Sciatic nerve (tissue), 2 donors: ENCODE measurements at regions not wholly inside any gene's neighbourhood (a gene's known extent, or its start where the extent isn't known, plus 50 kb on each side); places are given as distances from the start of the nearest gene placed in this dataset.
"Not testable (repeated sequence)": the region's sequence is repeated elsewhere in the genome, so short reads cannot be mapped to it uniquely, and the experiment has no call there.

Experiments used
- ATAC-seq: fragments of 200-7000 bp; cut with Tn5 transposase; one replicate; pipeline ENCODE4 v1.9.1; 2020; ENCODE audit warnings: mild to moderate bottlenecking, moderate library complexity
- DNase-seq: peaks from one replicate; pipeline ENCODE4 v3.0.0-alpha.2; 2020; ENCODE audit warnings: low spot score
- intact Hi-C: fragments of 100-400 bp; cut with DNase I; formaldehyde crosslinking; loops from one replicate; pipeline ENCODE4 v1.14.2; 2022
- donor health status: DM: no; HTN: no; CAD: no.
- donor health status: DM: no; HTN: no; CAD: no.

- ATAC-seq (no peak), DNase-seq (no peak)
- intact Hi-C loops = loop anchor here (5.0 kb wide), 2 partner anchors 767 to 1097 kb away; no protein-coding TSS in a partner anchor
These were observed 225.9 kb upstream of the GOT2 start for GRCh38 chr16:58960034-58960433.

GRCh38 chr16:58958749-58959148, 224.6 kb upstream of the GOT2 start:
- no peak for DNase-seq
- no peak for ATAC-seq
- intact Hi-C loops = no loop called here

GRCh38 chr16:58948244-58948643, 214.1 kb upstream of the GOT2 start:
- intact Hi-C loops = no loop called here
- DNase-seq (no peak), ATAC-seq (no peak)

- DNase-seq (no peak), ATAC-seq (no peak)
- intact Hi-C loops = no loop called here
These were observed 206.5 kb upstream of the GOT2 start for GRCh38 chr16:58940609-58941008.

- intact Hi-C loops = no loop called here
- ATAC-seq (no peak), DNase-seq (no peak)
These were observed 204.7 kb upstream of the GOT2 start for GRCh38 chr16:58938811-58939210.

GRCh38 chr16:58937661-58938060, 203.5 kb upstream of the GOT2 start:
- ATAC-seq (no peak), DNase-seq (no peak)
- intact Hi-C loops = no loop called here

- intact Hi-C loops = no loop called here
- ATAC-seq (no peak), DNase-seq (no peak)
These were observed 199.1 kb upstream of the GOT2 start for GRCh38 chr16:58933186-58933585.

GRCh38 chr16:58931436-58931835, 197.3 kb upstream of the GOT2 start:
- DNase-seq (no peak), ATAC-seq (no peak)
- intact Hi-C loops = no loop called here

GRCh38 chr16:58923094-58923493, 189.0 kb upstream of the GOT2 start:
- DNase-seq (no peak), ATAC-seq (no peak)
- intact Hi-C loops = no loop called here

GRCh38 chr16:58913456-58913855, 179.3 kb upstream of the GOT2 start:
- intact Hi-C loops = no loop called here
- DNase-seq = no peak
- ATAC-seq = no peak

- intact Hi-C loops = no loop called here
- DNase-seq (no peak), ATAC-seq (no peak)
These were observed 178.5 kb upstream of the GOT2 start for GRCh38 chr16:58912571-58912970.

GRCh38 chr16:58906981-58907715, 173.0 kb upstream of the GOT2 start:
- ATAC-seq (no peak), DNase-seq (no peak)
- intact Hi-C loops = no loop called here

- no peak for ATAC-seq
- no peak for DNase-seq
- intact Hi-C loops = no loop called here
These were observed 170.2 kb upstream of the GOT2 start for GRCh38 chr16:58904291-58904690.

- intact Hi-C loops = no loop called here
- no peak for ATAC-seq
- DNase-seq = no peak
These were observed 155.4 kb upstream of the GOT2 start for GRCh38 chr16:58889516-58889915.

GRCh38 chr16:58885528-58886170, 151.5 kb upstream of the GOT2 start:
- no peak for ATAC-seq
- intact Hi-C loops = no loop called here
- DNase-seq = no peak

- DNase-seq (no peak), ATAC-seq (no peak)
- intact Hi-C loops = no loop called here
These were observed 150.0 kb upstream of the GOT2 start for GRCh38 chr16:58884141-58884540.

- intact Hi-C loops = no loop called here
- DNase-seq = no peak
- no peak for ATAC-seq
These were observed 149.0 kb upstream of the GOT2 start for GRCh38 chr16:58883131-58883530.

- intact Hi-C loops = no loop called here
- DNase-seq (no peak), ATAC-seq (peak; percentile 63)
These were observed 148.2 kb upstream of the GOT2 start for GRCh38 chr16:58882292-58882691.

- ATAC-seq, DNase-seq, intact Hi-C loops: not testable (repeated sequence)
These were observed 144.5 kb upstream of the GOT2 start for GRCh38 chr16:58878641-58879040.

GRCh38 chr16:58866935-58867334, 132.8 kb upstream of the GOT2 start:
- intact Hi-C loops = no loop called here
- ATAC-seq (no peak), DNase-seq (no peak)

- intact Hi-C loops = no loop called here
- no peak for ATAC-seq
- DNase-seq = no peak
These were observed 129.6 kb upstream of the GOT2 start for GRCh38 chr16:58863761-58864160.
